ENCODE measurements at regions not wholly inside any gene's neighbourhood (a gene's known extent, or its start where the extent isn't known, plus 50 kb on each side); places are given as distances from the start of the nearest gene placed in this dataset.

DNA sequence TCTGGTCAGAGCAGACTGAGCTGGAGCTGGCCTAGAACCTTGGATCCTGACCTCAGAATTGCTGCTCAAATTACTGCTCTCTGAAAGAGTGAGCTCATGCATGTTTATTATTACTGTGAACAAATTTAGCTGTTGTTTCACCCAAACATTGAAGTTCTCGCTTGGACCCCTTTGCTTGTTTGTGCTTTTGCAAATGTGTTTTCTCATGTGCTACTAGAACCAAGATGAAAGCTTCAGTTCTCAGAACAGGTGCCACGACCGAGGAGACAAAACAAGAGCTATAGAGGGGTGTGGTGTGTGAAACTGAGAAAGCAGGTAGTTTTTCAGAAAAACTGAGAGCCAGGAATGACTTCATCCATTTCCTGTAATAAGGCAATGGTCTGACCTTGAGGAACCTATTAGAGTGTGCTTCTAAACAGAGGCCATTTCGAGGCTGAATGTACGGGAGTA is 50.0 kb upstream of the ESR1 start (continued):
- TF ChIP-seq, protein P1, sequence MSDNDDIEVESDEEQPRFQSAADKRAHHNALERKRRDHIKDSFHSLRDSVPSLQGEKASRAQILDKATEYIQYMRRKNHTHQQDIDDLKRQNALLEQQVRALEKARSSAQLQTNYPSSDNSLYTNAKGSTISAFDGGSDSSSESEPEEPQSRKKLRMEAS (IDR thresholded peaks at IDR 0.05; ENCODE audit: low read depth, low read length): no peak
- TF ChIP-seq TAF1 (IDR thresholded peaks at IDR 0.05; ENCODE audit: borderline replicate concordance, low read depth, low read length): no peak
- TF ChIP-seq, protein P2, sequence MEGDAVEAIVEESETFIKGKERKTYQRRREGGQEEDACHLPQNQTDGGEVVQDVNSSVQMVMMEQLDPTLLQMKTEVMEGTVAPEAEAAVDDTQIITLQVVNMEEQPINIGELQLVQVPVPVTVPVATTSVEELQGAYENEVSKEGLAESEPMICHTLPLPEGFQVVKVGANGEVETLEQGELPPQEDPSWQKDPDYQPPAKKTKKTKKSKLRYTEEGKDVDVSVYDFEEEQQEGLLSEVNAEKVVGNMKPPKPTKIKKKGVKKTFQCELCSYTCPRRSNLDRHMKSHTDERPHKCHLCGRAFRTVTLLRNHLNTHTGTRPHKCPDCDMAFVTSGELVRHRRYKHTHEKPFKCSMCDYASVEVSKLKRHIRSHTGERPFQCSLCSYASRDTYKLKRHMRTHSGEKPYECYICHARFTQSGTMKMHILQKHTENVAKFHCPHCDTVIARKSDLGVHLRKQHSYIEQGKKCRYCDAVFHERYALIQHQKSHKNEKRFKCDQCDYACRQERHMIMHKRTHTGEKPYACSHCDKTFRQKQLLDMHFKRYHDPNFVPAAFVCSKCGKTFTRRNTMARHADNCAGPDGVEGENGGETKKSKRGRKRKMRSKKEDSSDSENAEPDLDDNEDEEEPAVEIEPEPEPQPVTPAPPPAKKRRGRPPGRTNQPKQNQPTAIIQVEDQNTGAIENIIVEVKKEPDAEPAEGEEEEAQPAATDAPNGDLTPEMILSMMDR (IDR thresholded peaks at IDR 0.05 in 2 of 3, conservative IDR thresholded peaks at IDR 0.05 in 1 of 3; ENCODE audit: control insufficient read depth in 2 of 3, extremely low read depth in 1 of 3, insufficient read depth in 1 of 3, low read depth in 3 of 3, low read length in 3 of 3): no peak
- TF ChIP-seq SPI1 (IDR thresholded peaks at IDR 0.05; ENCODE audit: borderline replicate concordance, insufficient read depth, low read depth, low read length): no peak
- TF ChIP-seq SMC3 (IDR thresholded peaks at IDR 0.05; ENCODE audit: borderline replicate concordance, low read length): no peak
- TF ChIP-seq STAT3 (IDR thresholded peaks at IDR 0.05; ENCODE audit: low read depth, low read length): no peak
- TF ChIP-seq RBBP5 (conservative IDR thresholded peaks at IDR 0.05): no peak
- TF ChIP-seq FOXM1 (IDR thresholded peaks at IDR 0.05; ENCODE audit: low read depth, low read length): peak; percentile 67
- TF ChIP-seq, protein P3, sequence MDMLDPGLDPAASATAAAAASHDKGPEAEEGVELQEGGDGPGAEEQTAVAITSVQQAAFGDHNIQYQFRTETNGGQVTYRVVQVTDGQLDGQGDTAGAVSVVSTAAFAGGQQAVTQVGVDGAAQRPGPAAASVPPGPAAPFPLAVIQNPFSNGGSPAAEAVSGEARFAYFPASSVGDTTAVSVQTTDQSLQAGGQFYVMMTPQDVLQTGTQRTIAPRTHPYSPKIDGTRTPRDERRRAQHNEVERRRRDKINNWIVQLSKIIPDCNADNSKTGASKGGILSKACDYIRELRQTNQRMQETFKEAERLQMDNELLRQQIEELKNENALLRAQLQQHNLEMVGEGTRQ (IDR thresholded peaks at IDR 0.05; ENCODE audit: borderline replicate concordance, low read depth, low read length): no peak
- no peak for TF ChIP-seq SP1 (IDR thresholded peaks at IDR 0.05; ENCODE audit: low read depth, low read length)
- TF ChIP-seq, protein P4, sequence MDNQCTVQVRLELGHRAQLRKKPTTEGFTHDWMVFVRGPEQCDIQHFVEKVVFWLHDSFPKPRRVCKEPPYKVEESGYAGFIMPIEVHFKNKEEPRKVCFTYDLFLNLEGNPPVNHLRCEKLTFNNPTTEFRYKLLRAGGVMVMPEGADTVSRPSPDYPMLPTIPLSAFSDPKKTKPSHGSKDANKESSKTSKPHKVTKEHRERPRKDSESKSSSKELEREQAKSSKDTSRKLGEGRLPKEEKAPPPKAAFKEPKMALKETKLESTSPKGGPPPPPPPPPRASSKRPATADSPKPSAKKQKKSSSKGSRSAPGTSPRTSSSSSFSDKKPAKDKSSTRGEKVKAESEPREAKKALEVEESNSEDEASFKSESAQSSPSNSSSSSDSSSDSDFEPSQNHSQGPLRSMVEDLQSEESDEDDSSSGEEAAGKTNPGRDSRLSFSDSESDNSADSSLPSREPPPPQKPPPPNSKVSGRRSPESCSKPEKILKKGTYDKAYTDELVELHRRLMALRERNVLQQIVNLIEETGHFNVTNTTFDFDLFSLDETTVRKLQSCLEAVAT (IDR thresholded peaks at IDR 0.05): no peak
- TF ChIP-seq, protein P5, sequence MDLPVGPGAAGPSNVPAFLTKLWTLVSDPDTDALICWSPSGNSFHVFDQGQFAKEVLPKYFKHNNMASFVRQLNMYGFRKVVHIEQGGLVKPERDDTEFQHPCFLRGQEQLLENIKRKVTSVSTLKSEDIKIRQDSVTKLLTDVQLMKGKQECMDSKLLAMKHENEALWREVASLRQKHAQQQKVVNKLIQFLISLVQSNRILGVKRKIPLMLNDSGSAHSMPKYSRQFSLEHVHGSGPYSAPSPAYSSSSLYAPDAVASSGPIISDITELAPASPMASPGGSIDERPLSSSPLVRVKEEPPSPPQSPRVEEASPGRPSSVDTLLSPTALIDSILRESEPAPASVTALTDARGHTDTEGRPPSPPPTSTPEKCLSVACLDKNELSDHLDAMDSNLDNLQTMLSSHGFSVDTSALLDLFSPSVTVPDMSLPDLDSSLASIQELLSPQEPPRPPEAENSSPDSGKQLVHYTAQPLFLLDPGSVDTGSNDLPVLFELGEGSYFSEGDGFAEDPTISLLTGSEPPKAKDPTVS (IDR thresholded peaks at IDR 0.05; ENCODE audit: low read depth, low read length): no peak
- TF ChIP-seq NR2F1 (conservative IDR thresholded peaks at IDR 0.05): peak; percentile 56
- no peak for TF ChIP-seq TARDBP (IDR thresholded peaks at IDR 0.05; ENCODE audit: borderline replicate concordance)
- no peak for TF ChIP-seq MXI1 (IDR thresholded peaks at IDR 0.05; ENCODE audit: low read depth, low read length)
- TF ChIP-seq, protein P6, sequence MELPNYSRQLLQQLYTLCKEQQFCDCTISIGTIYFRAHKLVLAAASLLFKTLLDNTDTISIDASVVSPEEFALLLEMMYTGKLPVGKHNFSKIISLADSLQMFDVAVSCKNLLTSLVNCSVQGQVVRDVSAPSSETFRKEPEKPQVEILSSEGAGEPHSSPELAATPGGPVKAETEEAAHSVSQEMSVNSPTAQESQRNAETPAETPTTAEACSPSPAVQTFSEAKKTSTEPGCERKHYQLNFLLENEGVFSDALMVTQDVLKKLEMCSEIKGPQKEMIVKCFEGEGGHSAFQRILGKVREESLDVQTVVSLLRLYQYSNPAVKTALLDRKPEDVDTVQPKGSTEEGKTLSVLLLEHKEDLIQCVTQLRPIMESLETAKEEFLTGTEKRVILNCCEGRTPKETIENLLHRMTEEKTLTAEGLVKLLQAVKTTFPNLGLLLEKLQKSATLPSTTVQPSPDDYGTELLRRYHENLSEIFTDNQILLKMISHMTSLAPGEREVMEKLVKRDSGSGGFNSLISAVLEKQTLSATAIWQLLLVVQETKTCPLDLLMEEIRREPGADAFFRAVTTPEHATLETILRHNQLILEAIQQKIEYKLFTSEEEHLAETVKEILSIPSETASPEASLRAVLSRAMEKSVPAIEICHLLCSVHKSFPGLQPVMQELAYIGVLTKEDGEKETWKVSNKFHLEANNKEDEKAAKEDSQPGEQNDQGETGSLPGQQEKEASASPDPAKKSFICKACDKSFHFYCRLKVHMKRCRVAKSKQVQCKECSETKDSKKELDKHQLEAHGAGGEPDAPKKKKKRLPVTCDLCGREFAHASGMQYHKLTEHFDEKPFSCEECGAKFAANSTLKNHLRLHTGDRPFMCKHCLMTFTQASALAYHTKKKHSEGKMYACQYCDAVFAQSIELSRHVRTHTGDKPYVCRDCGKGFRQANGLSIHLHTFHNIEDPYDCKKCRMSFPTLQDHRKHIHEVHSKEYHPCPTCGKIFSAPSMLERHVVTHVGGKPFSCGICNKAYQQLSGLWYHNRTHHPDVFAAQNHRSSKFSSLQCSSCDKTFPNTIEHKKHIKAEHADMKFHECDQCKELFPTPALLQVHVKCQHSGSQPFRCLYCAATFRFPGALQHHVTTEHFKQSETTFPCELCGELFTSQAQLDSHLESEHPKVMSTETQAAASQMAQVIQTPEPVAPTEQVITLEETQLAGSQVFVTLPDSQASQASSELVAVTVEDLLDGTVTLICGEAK (IDR thresholded peaks at IDR 0.05; ENCODE audit: borderline replicate concordance): no peak
- peak; percentile 65; the same call in 1 of the 2 replicates for TF ChIP-seq EED (IDR thresholded peaks at IDR 0.05; ENCODE audit: low read depth)
- no peak for TF ChIP-seq SRF (IDR thresholded peaks at IDR 0.05; ENCODE audit: low read depth in 2 of 2, low read length in 2 of 2)
- no peak for TF ChIP-seq EGR1 (IDR thresholded peaks at IDR 0.05; ENCODE audit: borderline replicate concordance in 1 of 2, low read depth in 2 of 2, low read length in 2 of 2)
- peak; percentile 40; the same call in 1 of the 2 replicates for TF ChIP-seq ZNF217 (IDR thresholded peaks at IDR 0.05)

All from GM12878 (cell line).